GM18499 (cell line): ENCODE measurements at regions not wholly inside any gene's neighbourhood (a gene's known extent, or its start where the extent isn't known, plus 50 kb on each side); places are given as distances from the start of the nearest gene placed in this dataset.

Experiments used
- ATAC-seq: cut with Tn5 transposase; IDR thresholded peaks from one replicate; pipeline ENCODE4 v1.9.1; 2021; ENCODE audit warnings: moderate number of reproducible peaks; ENCODE audit not compliant: insufficient read depth, unreplicated experiment

GRCh38 chr10:78630944-78631838 is 437.6 kb upstream of the ZMIZ1 start:
- no peak for ATAC-seq

DNA sequence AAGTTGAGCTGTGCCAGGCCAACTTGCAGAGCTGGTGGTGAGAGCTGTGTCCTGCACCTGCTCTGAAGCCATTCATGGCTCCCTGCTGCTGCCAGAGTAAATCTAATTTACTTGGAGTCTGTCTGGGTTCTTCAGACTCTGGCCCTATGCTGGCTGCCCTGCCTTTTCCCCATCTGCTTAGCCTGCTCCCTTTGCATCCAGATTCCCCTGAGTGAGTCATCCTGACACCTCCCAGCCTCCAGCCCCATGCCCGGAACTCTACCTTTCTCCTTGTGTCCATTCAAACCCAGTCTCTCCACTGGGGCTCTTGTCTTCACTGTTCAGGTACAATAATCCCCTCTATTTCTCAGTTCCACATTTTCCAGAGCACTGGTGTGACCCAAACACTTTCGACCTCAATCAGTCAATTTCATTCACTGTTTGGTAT is 434.4 kb upstream of the ZMIZ1 start:
- ATAC-seq = no peak

GRCh38 chr10:78634835-78635234 is 433.9 kb upstream of the ZMIZ1 start:
- ATAC-seq = no peak

DNA sequence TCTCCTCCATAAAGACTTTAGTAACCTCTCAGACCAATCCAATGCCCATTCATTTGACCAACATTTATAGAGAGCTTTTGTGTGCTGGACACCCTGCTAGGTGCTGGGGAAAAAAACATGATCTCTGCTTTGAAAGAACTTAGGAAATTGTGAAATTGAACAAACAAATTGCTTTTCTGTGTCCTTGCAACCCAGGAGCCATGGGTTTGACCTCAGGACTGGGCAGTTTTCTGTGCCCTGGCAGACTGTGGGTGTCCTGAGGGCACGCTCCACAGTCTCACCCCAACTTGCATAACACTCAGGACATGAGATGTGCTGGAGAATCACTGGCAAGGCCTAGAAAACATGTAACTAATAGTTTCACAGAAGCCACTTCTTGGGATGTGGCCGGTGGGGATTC is 429.1 kb upstream of the ZMIZ1 start:
- ATAC-seq = no peak

DNA sequence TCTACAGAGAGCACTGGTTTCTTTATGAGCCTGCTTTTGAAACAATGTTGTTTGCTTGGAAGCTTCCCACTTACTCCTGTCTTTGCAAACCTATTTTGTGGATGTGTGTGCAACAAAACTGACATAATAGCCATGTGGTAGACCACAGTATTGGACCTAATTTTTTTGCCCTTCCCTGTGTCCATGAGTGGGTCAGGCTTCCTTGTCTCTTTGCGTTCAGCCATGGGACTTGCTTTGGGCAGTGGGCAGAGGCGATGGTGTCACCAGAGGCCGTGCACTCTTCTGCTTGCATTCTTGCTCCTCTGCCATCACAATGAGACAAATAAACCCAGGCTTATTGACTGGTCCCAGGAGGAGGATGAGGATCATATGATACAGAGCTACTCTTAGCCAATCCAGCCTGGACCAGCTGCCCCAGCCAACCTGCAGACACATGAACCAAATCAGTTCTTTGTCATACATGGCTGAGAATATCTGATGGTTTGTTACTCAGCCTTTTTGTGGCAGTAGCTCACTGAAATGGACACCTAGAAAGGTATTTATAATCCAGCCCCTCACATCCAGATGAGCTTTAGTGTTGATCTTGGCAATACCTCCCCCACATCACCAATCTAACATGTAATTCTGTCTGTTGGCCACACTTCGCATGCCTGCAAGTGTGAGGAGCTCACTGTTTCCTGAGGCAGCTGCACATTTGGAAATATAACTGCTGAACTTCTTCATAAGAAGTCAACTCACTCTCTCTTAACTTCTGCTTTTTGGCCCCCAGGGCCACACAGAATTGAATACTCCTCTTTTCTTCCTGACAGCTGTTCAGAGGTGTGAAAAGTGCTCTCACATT is 427.8 kb upstream of the ZMIZ1 start:
- no peak for ATAC-seq

DNA sequence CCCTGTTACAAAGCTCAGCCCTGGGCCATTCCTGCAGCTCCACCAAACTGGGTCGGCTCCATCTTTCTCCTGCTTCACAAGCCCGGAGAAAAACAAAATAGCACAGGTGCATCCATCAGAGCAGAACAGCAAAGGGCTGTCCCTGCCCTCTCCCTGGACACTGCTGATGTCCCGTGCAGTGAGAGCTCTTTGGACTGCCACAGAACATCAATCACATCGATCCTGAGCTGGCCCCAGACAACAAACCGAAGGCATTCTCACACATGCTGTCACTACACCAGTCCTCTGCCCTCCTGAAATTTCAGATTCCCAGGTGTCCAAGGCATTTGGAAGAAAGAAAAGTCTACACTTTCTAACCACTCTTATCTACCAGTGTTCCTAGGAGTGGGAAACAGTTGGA is 427.1 kb upstream of the ZMIZ1 start:
- no peak for ATAC-seq

DNA sequence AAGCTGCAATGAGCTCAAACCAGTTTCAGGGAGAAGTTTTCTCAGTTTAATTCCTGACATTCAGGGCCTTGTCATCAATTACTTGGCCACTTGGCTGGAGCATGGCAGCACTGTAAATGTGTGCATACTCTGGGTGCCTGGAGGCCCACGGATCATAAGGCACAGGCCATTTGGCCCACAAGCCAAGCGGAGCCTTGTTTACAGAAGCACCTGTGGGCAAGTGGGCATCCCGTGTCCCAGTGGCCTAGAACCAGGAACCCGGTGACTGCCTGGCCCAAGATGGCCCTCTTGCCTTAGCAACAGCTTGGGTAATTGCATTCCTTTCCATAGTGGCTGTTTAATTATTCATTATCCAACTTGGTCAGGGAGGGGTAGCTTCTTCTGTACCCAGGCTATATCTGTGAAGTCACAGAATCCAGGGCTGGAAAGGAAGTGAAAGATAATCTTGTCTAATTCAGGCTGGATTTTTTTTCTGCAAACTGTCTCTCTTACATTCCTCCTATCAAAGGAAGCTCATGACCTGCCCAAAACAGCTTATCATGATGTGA is 426.4 kb upstream of the ZMIZ1 start:
- no peak for ATAC-seq

GRCh38 chr10:78643513-78643912 is 425.3 kb upstream of the ZMIZ1 start:
- ATAC-seq = no peak

- ATAC-seq = no peak
Observed at GRCh38 chr10:78644550-78644949, 424.2 kb upstream of the ZMIZ1 start.

- no peak for ATAC-seq
Observed at GRCh38 chr10:78645169-78645686, 423.5 kb upstream of the ZMIZ1 start.

GRCh38 chr10:78645975-78646374 is 422.8 kb upstream of the ZMIZ1 start:
- no peak for ATAC-seq

- ATAC-seq = no peak
Observed at GRCh38 chr10:78648256-78648860, 420.4 kb upstream of the ZMIZ1 start.

GRCh38 chr10:78649429-78649828 is 419.3 kb upstream of the ZMIZ1 start:
- no peak for ATAC-seq

GRCh38 chr10:78650122-78650521 is 418.6 kb upstream of the ZMIZ1 start:
- ATAC-seq = no peak

DNA sequence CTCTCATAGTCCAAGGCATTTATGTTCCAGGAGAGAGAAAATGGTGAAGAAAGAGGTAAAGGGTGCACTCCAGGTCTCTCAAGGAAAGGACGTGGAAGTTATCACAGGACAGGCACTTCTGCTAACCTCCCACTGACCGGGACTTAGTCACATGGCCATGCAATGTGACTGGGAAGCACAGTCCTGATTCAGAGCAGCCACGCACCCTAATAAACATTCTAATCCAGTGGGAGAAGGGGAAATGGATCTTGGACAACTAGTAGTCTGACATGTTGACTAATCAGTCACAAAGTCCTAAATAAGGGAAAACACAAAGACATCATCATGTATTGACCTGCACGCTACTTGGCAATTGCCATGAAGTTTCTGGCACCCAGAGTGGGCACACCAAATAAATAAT is 417.5 kb upstream of the ZMIZ1 start:
- ATAC-seq = no peak

- ATAC-seq = no peak
Observed at GRCh38 chr10:78653555-78653954, 415.2 kb upstream of the ZMIZ1 start.

GRCh38 chr10:78654047-78654590 is 414.6 kb upstream of the ZMIZ1 start:
- ATAC-seq = no peak

- no peak for ATAC-seq
Observed at GRCh38 chr10:78655979-78656378, 412.8 kb upstream of the ZMIZ1 start.

- no peak for ATAC-seq
Observed at GRCh38 chr10:78656417-78657162, 412.2 kb upstream of the ZMIZ1 start.
